Stimulated activated CD8-positive, alpha-beta memory T cell treated with anti-CD3 and anti-CD28 coated beads, Interleukin-15, amount 100 ng/mL, for 4 hours (primary cell): ENCODE measurements at regions not wholly inside any gene's neighbourhood (a gene's known extent, or its start where the extent isn't known, plus 50 kb on each side); places are given as distances from the start of the nearest gene placed in this dataset.
"Not testable (repeated sequence)": the region's sequence is repeated elsewhere in the genome, so short reads cannot be mapped to it uniquely, and the experiment has no call there.

ENCODE experiments used
- DNase-seq, 2 donors: peaks; one replicate each; pipeline ENCODE4 v3.0.0-alpha.2; 2020; ENCODE audit warnings: low read depth in 2 of 2

DNA sequence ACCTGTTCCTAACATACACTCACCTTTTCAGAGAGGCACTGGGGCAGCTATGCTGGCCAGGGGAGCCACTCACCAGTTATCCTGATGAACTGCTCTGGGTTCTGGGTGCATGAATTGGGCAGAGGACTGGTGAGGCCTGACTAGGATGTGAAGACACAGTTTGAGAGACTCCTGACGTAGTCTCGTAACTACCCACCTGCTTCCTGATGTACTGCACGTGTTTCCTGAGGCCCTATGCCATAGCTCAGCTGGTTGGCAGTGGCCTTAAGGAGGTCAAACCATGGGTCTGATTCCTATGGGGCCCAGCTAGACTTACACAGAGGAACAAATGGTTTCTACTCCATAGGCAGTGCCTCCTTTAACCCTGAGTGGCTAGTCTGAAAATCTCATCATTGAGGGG lies 351.7 kb upstream of the FRG2C start:
- DNase-seq = not testable (repeated sequence)

- DNase-seq = not testable (repeated sequence)
These were observed 344.4 kb upstream of the FRG2C start for GRCh38 chr3:75319776-75320175.

DNA sequence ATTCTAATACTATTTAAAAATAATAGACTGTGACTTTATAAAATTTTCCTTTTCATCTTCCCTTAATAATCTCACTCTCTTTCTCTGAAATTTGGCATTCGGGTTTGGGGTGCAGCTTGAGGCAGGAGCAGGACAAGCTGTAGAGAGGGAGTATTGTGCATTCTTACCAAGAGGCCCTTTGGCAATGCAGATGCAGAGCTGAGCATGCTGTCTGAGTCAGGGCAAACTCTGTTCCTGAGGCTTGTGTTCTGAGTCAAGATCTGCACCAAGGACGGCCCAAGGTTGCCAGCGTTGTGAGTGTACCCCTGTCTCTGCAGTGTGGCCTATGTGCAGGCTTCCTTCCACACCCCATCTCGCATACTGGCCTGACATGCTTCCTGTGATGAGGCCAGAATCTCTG lies 343.8 kb upstream of the FRG2C start:
- no peak for DNase-seq

GRCh38 chr3:75321060-75321459 lies 343.1 kb upstream of the FRG2C start:
- no peak for DNase-seq

- not testable (repeated sequence) for DNase-seq
These were observed 340.2 kb upstream of the FRG2C start for GRCh38 chr3:75323936-75324335.

DNA sequence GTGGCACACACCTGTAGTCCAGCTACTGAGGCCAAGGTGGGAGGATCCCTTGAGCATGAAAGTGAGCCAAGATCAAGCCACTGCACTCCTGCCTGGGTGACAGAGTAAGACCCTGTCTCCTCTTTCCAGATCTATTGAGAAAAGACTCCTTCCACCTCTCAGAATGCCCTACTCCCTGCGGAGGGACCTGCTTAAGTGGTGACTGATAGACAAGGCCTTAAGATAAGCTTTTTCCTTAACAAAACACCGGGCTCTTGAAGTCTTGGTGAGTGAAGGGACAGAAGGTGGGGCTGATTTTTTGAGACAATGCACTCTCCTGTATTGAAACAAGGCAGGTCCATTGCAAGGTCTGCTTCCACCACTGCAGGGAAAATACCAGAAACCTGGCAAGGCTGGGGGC lies 338.4 kb upstream of the FRG2C start:
- no peak for DNase-seq

DNA sequence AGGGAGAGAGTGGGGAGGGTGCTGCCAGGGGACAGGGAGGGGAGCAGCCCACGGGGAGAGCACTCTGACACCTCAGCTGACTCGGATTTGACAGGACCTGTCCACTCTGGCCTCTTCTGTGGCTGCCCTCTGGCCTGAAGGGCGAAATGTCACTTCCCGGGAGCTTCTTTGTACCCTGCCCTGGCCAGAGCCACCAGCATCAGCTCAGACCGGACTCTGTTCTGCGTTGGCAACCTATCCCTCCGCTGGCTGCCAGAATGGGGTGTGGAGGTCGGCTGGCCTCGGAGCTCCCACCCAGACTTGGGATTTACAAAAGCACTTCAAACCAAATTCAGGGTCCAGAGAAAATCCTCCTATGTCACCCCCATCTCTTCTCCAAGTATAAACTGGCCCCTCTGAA lies 336.7 kb upstream of the FRG2C start:
- DNase-seq = no peak

- no peak for DNase-seq
These were observed 334.5 kb upstream of the FRG2C start for GRCh38 chr3:75329476-75330097.

GRCh38 chr3:75330446-75330845 lies 333.7 kb upstream of the FRG2C start:
- not testable (repeated sequence) for DNase-seq

GRCh38 chr3:75332090-75332489 lies 332.0 kb upstream of the FRG2C start:
- not testable (repeated sequence) for DNase-seq

DNA sequence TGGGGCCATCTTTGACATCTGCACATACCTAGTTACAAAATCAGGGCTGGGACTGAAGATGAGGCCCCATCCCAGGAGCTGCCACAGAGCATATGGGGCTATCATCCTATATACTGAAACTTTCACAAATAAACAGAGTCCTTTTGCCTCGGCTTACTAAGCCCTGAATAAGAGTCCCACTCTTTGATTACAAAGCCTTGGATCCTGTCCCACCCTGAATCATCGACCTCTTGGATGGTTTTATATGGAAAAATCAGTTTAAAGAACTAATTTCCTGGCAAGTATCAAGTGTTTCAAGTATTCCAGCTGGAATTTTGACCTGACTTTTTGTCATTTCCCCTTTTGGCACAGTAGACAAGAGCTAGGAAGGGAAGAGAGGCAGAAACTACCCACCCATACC lies 331.3 kb upstream of the FRG2C start:
- no peak for DNase-seq

DNA sequence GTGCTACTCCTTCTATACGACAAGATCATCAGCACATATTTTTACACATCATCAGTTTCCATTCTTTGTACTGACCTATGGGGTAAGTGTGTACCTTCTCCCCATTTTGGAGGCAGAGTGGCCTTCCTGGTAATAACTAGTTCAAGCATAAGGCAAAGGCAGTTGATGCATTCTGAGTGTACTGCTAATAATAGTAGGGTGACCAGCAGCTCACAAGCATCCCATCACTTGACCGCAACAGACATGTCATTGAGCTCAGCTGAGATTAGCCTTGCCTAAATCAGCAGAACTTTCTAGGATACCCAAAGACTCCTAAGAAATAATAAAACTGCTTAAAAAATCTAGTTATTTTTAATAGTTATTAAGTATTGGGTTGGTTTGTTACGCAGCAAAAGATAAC lies 329.8 kb upstream of the FRG2C start:
- DNase-seq = no peak

- no peak for DNase-seq
These were observed 326.8 kb upstream of the FRG2C start for GRCh38 chr3:75337226-75337900.

DNA sequence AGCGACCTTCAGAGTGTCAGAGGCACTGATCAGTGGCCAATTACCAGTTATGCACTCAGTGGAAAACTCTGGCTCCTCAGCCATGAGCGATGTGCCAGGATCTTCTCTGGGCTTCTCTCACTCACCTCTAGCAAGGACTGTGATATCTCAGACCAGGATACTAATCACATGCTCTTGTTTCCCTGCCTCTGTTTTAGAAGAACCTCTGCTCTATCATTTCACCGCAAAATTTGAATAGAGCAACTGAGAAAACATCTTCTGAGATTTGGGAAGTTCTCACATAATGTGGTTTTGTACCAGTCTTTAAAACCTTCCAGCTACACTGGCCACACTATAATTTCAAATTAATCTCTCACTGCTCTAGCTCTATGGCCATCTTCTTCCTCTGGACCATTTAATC lies 325.8 kb upstream of the FRG2C start:
- no peak for DNase-seq

- no peak for DNase-seq
These were observed 322.6 kb upstream of the FRG2C start for GRCh38 chr3:75341324-75342067.

DNA sequence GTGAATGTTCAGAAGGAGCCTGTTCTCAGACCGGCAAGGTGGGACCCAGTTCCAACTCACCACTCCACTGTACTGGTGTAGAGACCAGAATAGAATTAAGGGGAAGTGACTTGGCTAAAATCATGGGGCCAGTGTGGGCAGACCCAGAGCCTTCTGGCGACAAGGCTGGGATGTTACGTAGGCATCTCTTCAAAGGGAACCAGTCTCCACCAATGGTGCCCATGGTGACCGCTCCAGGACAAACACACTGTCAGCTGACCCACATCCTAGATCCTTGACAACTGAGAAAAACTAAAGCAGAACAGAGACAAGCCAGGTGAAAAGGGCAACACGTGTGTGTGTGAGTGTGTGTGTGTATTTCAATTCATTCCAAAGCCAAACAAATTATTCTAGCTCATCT lies 321.7 kb upstream of the FRG2C start:
- DNase-seq = no peak

DNA sequence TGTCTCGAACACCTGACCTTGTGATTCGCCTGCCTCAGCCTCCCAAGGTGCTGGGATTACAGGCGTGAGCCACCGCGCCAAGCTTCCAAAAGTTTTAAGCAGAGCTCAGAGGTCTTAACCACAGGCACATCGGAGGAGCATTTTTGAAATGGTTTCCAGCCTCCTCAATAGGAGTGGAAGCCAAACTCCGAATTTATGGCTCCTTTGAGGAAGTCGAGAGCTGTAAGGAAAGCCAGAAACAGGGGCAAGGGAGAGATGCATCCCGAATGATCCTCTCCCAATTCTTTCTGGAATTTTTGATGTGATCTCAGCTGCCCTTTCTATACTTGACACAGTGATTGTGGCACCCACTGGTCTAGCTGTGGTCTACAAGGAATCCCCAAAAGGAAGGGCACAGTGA lies 313.6 kb upstream of the FRG2C start:
- not testable (repeated sequence) for DNase-seq

GRCh38 chr3:75362086-75362784 lies 301.9 kb upstream of the FRG2C start:
- not testable (repeated sequence) for DNase-seq

DNA sequence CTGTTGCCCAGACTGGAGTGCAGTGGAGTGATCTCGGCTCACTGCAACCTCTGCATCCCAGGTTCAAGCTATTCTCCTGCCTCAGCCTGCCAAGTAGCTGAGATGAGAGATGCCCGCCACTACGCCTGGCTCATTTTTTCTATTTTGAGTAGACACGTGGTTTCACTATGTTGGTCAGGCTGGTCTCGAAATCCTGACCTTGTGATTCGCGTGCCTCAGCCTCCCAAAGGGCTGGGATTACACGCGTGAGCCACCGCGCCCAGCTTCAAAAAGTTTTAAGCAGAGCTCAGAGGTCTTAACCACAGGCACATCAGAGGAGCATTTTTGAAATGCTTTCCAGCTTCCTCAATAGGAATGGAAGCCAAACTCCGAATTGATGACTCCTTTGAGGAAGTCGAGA lies 291.2 kb upstream of the FRG2C start:
- not testable (repeated sequence) for DNase-seq

DNA sequence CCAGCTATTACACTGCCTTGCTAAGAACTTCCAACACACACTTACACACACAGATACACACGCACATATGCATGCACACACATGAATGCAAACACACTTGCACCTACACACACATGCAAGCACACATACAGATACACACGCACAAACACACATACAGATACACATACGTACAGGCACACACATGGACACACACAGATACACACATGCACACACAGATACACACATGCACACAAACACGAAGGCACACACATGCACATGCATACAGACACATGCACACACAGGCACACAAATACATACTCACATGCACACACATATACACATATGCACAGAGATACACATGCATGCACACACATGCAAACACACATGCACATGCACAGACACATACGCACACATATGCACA lies 284.3 kb upstream of the FRG2C start:
- not testable (repeated sequence) for DNase-seq

- DNase-seq = no peak
These were observed 283.8 kb upstream of the FRG2C start for GRCh38 chr3:75380276-75380771.

GRCh38 chr3:75384016-75384415 lies 280.1 kb upstream of the FRG2C start:
- not testable (repeated sequence) for DNase-seq
